ENCODE measurements at regions not wholly inside any gene's neighbourhood (a gene's known extent, or its start where the extent isn't known, plus 50 kb on each side); places are given as distances from the start of the nearest gene placed in this dataset.
"Not testable (repeated sequence)": the region's sequence is repeated elsewhere in the genome, so short reads cannot be mapped to it uniquely, and the experiment has no call there.

- Histone ChIP-seq H3K9me3 (ENCODE audit: low read depth) (no peaks in the 10 kb centered on the region), H3K36me3 (no peaks in the 10 kb centered on the region), H3K9ac (no peak overlapping the region), H2AFZ (replicated peaks) (no peak overlapping the region), H3F3A (ENCODE audit: low read depth) (no peaks in the 10 kb centered on the region), H3K27me3 (no peaks in the 10 kb centered on the region), H4K20me1 (ENCODE audit: low read depth) (no peaks in the 10 kb centered on the region), H3K4me2 (no peak overlapping the region), H3K79me2 (ENCODE audit: low read depth) (no peaks in the 10 kb centered on the region), H3K4me1 (peaks cover 18% of the 10 kb centered on the region), H3K27ac (no peak overlapping the region), H3K4me3 (no peak overlapping the region)
- Mint-ChIP-seq H3K4me1 (no peaks in the 10 kb centered on the region), H3K36me3 (no peaks in the 10 kb centered on the region), H3K27me3 (ENCODE audit: insufficient read depth, low read depth) (no peaks in the 10 kb centered on the region), H3K9me3 (peaks cover 2% of the 10 kb centered on the region), H3K4me3 (no peak overlapping the region), H3K27ac (no peak overlapping the region)
- DNase-seq (ENCODE audit: low spot score): no peak
- no peak for TF ChIP-seq EZH2 (IDR thresholded peaks at IDR 0.05)
- no peak for TF ChIP-seq CTCF (IDR thresholded peaks at IDR 0.05)
- TF ChIP-seq EZH2phosphoT487 (IDR thresholded peaks at IDR 0.05): no peak
Measured at GRCh38 chr3:103515116-103515515, 1080.3 kb downstream of the ZPLD1 start.

GRCh38 chr3:103516950-103517349 is 1082.1 kb downstream of the ZPLD1 start:
- Histone ChIP-seq H3K4me3 (no peak overlapping the region), H3K79me2 (ENCODE audit: low read depth) (no peaks in the 10 kb centered on the region), H4K20me1 (ENCODE audit: low read depth) (no peaks in the 10 kb centered on the region), H3K27me3 (no peaks in the 10 kb centered on the region), H3K4me1 (peaks cover 10% of the 10 kb centered on the region), H3K4me2 (no peak overlapping the region), H3K9ac (no peak overlapping the region), H3K27ac (no peak overlapping the region), H2AFZ (replicated peaks) (no peak overlapping the region), H3K36me3 (no peaks in the 10 kb centered on the region), H3F3A (ENCODE audit: low read depth) (no peaks in the 10 kb centered on the region), H3K9me3 (ENCODE audit: low read depth) (no peaks in the 10 kb centered on the region)
- H3K27me3 Mint-ChIP-seq (ENCODE audit: insufficient read depth, low read depth): peaks cover 1% of the 10 kb centered on the region
- H3K4me1 Mint-ChIP-seq: no peaks in the 10 kb centered on the region
- H3K9me3 Mint-ChIP-seq: peaks cover 6% of the 10 kb centered on the region
- H3K4me3 Mint-ChIP-seq: no peak overlapping the region
- H3K36me3 Mint-ChIP-seq: no peaks in the 10 kb centered on the region
- H3K27ac Mint-ChIP-seq: no peak overlapping the region
- no peak for TF ChIP-seq CTCF (IDR thresholded peaks at IDR 0.05)
- TF ChIP-seq EZH2phosphoT487 (IDR thresholded peaks at IDR 0.05): no peak
- no peak for TF ChIP-seq EZH2 (IDR thresholded peaks at IDR 0.05)
- DNase-seq (ENCODE audit: low spot score): no peak

DNA sequence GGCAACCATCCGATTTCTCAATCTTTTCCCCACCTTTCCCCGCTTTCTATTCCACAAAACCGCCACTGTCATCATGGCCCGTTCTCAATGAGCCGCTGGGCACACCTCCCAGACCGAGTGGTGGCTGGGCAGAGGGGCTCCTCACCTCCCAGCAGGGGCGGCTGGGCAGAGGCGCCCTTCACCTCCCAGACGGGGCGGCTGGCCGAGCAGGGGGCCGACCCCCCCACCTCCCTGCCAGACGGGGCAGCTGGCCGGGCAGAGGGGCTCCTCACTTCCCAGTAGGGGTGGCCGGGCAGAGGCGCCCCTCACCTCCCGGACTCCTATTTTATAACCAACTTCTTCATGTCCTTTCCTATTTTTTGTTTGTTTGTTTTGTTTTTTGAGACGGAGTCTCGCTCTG is 1096.5 kb downstream of the ZPLD1 start:
- H2AFZ ChIP-seq (replicated peaks); H3K27ac ChIP-seq; H3K79me2 ChIP-seq (ENCODE audit: low read depth); H3K27ac Mint-ChIP-seq; H3K9me3 Mint-ChIP-seq; H3K27me3 ChIP-seq; H3K4me3 Mint-ChIP-seq; H3K4me2 ChIP-seq; DNase-seq (ENCODE audit: low spot score); H3K27me3 Mint-ChIP-seq (ENCODE audit: insufficient read depth, low read depth); H3K9me3 ChIP-seq (ENCODE audit: low read depth); H3K4me3 ChIP-seq; H3K36me3 Mint-ChIP-seq; H3K4me1 ChIP-seq; H3K9ac ChIP-seq; H3K36me3 ChIP-seq; H3F3A ChIP-seq (ENCODE audit: low read depth); H4K20me1 ChIP-seq (ENCODE audit: low read depth): not testable (repeated sequence)
- peaks cover 11% of the 10 kb centered on the region for H3K4me1 Mint-ChIP-seq

GRCh38 chr3:103532986-103533385 is 1098.2 kb downstream of the ZPLD1 start:
- Histone ChIP-seq H3K27ac (no peak overlapping the region), H3K4me1 (peaks cover 4% of the 10 kb centered on the region), H3K9ac (no peak overlapping the region), H4K20me1 (ENCODE audit: low read depth) (no peaks in the 10 kb centered on the region), H3K79me2 (ENCODE audit: low read depth) (no peaks in the 10 kb centered on the region), H3K4me2 (no peak overlapping the region), H3K4me3 (no peak overlapping the region), H2AFZ (replicated peaks) (no peak overlapping the region), H3K36me3 (no peaks in the 10 kb centered on the region), H3K27me3 (no peaks in the 10 kb centered on the region), H3F3A (ENCODE audit: low read depth) (no peaks in the 10 kb centered on the region), H3K9me3 (ENCODE audit: low read depth) (no peaks in the 10 kb centered on the region)
- Mint-ChIP-seq H3K9me3 (peaks cover 2% of the 10 kb centered on the region), H3K4me1 (peaks cover 11% of the 10 kb centered on the region), H3K27ac (no peak overlapping the region), H3K4me3 (no peak overlapping the region), H3K36me3 (no peaks in the 10 kb centered on the region), H3K27me3 (ENCODE audit: insufficient read depth, low read depth) (no peaks in the 10 kb centered on the region)
- TF ChIP-seq CTCF (IDR thresholded peaks at IDR 0.05) (no peak), EZH2phosphoT487 (IDR thresholded peaks at IDR 0.05) (no peak)
- no peak for DNase-seq (ENCODE audit: low spot score)

Data from neural progenitor cell (in vitro differentiated cells).